ENCODE measurements at regions not wholly inside any gene's neighbourhood (a gene's known extent, or its start where the extent isn't known, plus 50 kb on each side); places are given as distances from the start of the nearest gene placed in this dataset.

DNA sequence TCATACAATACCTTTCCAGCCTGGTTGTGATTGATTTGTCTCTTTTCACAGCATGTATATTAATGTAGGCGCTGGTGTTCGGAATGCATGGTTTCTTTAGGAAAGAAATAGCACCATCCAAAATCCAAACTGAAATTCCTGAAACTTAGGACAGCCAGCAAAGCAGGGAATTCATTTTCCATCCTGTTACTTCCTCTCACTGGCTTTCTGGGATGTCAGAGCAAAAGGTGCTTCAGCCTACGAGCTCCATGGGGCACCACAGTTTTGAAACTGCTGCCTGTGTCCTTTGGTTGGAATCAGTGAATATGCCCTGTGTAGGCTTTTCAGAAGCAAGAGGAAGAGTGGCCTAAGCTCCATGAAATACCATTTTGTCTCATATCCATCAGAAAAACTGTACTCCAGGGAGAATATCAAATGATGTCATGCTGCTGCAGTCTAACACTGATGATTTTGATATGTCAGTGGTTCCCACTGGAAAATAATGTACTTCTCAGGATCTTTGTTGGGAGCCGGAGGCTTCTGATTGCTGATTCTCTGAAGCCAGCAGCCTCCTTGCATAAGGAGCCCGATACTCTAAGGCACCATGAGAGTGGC is 117.8 kb upstream of the SERP2 start:
- DNase-seq (ENCODE audit: low read depth): no peak

GRCh38 chr13:44257796-44258195 is 115.8 kb upstream of the SERP2 start:
- no peak for DNase-seq (ENCODE audit: low read depth)

DNA sequence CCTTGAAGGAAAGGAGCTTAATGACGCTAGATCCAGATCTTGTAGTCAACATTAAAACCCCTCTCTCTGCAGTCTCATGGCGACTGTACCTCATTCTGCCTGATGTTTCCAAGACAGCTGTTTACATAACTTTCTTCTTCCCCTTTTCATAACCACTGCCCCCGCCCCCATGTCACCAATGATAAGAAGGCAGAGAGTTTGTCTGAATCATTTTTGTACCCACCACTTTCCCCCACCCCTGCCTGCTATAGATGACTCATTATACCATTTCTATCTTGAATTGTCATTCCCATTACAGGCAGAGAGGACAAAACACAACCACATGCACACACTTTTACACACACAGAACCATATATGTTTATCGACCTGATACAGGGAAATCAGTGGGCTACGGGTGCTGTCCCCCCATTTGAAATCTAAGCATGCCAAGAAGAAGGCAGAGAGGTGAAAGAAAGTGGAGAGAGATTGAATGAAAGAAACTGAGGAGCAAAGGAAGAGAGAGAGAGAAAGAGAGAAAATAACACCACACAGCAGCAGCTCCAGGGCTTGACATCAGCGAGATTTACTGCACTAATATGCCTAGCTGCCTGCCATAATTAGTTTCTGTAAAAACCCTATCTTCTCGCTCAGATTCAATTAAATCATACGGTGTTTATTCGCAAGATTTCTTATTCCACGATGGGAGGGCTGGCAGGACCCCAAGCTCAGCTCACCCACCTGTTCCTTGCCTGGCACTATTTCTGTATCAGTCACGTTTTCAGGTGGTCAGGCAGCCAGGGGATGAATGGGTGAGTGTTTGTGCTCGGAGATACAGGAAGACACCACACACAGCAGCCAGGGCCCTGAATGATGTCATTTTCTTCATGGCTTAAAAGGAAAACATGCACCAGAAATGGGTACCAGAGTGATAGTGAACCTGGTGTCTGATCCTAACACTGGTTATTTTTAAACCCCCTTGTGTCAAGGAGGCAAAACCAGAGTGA is 114.3 kb upstream of the SERP2 start:
- DNase-seq (ENCODE audit: low read depth): peak; percentile 53

DNA sequence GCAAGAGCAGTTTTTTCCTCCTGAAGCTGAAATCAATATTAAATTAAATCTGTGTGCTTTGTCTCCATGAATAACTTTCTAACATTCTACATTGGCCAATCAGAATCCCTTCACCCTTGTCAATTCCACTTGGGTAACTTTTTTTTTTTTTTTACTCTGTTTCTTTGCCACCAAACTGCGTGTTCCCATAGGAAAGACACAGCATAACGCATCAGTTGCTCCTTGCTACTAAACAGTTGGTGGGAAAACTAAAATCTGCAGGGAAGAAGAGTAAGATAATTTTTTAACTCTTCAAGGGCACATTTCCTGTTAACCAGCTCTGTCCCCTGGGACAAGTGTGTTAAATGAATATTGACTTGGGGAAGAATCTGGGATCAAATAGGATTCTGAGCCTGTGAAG is 113.3 kb upstream of the SERP2 start:
- DNase-seq (ENCODE audit: low read depth): no peak

GRCh38 chr13:44263751-44264620 is 109.6 kb upstream of the SERP2 start:
- no peak for DNase-seq (ENCODE audit: low read depth)

- DNase-seq (ENCODE audit: low read depth): no peak
Measured at GRCh38 chr13:44266305-44266704, 107.3 kb upstream of the SERP2 start.

- DNase-seq (ENCODE audit: low read depth): no peak
Measured at GRCh38 chr13:44266772-44267171, 106.9 kb upstream of the SERP2 start.

- no peak for DNase-seq (ENCODE audit: low read depth)
Measured at GRCh38 chr13:44267203-44267602, 106.4 kb upstream of the SERP2 start.

- DNase-seq (ENCODE audit: low read depth): peak; percentile 68
Measured at GRCh38 chr13:44267980-44268379, 105.6 kb upstream of the SERP2 start.

GRCh38 chr13:44268980-44269379 is 104.6 kb upstream of the SERP2 start:
- DNase-seq (ENCODE audit: low read depth): no peak

DNA sequence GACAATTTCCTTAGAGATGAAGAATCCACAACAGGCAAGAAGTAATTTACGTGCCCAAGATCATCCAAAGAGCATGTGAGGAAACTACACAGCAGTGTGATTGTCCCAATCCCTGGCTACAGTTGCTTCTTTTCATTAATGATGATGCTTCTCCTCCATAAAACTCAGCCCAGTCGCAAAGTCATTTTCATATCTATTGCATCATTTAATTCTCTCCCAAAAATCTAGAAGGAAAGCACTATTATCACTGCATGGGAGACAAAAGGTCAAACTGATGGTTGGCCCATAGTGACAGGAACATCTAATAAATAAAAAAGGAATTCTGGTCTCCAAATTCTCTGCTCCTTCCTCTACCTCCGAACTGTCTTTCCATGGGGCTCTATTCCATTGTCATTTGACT is 103.5 kb upstream of the SERP2 start:
- no peak for DNase-seq (ENCODE audit: low read depth)

DNA sequence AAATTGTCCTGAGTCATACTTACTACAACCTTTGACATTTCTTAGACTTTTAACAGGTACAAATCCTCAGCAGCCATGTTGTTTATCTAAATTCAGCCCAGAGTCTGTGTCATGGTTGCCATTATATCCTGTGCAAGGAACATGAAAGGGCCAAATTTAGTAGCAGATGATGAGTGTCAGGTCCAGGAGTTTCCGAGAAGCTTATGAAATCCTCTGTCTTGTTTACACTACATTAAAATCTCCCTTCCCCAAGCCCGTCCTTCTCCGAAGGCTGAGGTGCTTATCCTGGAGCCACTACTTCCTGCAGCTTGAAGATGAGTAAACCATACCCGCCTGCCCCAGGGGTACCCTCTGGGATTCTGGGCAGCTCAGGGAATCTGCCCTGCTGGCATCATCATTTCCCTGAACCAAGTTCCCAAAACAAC is 102.6 kb upstream of the SERP2 start:
- peak; percentile 69 for DNase-seq (ENCODE audit: low read depth)

DNA sequence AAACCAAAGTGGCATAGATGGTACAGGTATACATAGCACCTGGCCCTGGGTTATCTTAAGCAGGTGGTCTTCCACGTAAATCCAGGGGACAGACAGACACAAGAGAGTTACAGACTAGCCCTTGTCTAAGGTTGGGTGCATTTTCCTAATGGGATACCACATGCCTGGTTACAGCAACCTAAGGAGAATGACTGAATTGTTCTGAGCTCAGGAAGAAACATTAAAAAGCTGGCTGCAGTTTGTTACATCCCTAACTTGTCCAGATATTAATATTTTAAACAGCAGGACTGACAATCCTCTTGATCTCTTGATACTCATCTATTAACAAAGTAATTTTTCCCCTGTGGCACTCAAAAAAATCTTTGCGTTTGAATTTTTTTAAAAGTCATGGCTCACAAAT is 102.2 kb upstream of the SERP2 start:
- no peak for DNase-seq (ENCODE audit: low read depth)

- DNase-seq (ENCODE audit: low read depth): peak; percentile 17
Measured at GRCh38 chr13:44271915-44272341, 101.7 kb upstream of the SERP2 start.

DNA sequence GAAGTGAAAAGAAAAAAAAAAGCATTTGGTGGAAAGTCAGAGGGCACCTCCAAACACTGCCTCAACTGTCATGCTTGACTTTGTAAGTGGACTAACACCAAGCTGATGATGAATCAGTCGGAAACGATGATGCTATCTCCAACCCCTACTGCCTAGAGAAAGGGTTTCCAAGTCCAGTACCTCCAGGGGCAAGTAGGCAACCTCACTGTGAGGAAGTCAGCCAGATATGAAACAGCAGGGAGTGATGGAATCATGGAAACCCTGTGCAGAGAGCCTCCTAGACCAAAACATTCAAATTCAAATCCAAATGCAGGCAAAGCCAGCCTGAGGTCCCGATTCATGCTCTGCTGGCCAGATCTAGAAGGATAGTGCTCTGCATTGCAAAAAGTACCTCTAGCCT is 100.9 kb upstream of the SERP2 start:
- peak; percentile 78 for DNase-seq (ENCODE audit: low read depth)

GRCh38 chr13:44273216-44273615 is 100.4 kb upstream of the SERP2 start:
- DNase-seq (ENCODE audit: low read depth): no peak

DNA sequence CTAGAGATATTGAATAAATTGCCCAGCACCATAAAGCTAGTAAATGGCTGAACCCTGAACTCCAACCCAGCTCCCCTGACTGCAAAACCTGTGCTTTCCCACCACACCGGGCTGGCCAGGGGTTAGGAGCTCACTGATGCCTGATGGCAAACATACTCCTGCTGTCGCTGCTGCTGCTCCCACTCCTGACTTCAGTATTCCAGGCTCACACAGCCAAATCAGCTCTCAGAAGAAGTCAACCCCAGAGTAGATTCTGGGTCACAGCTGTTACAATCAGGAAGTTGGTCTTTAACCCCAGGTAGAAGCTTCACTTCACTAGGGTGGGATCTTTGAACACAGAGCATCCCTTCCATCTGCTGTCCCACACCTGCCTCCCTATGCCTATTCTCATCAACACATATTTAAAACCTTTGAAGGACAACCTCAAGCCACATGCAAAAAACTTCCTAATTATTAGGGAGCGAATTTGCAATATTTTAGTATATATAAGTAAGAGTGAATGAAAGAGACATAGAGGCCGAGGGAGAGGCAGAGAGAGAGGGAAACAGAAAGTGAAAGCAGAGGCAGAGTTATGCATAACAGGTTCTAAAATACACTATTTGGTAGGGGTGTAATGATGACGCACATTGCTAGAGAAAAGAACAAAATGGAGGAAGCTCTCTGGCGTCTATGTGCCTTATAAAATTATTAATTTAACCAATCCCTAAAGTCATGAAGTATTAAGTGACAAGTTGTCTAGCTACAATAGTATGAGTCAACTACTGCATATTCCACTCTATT is 99.4 kb upstream of the SERP2 start:
- peak; percentile 65 for DNase-seq (ENCODE audit: low read depth)

GRCh38 chr13:44274771-44275205 is 98.8 kb upstream of the SERP2 start:
- DNase-seq (ENCODE audit: low read depth): no peak

GRCh38 chr13:44275381-44275780 is 98.2 kb upstream of the SERP2 start:
- DNase-seq (ENCODE audit: low read depth): no peak

DNA sequence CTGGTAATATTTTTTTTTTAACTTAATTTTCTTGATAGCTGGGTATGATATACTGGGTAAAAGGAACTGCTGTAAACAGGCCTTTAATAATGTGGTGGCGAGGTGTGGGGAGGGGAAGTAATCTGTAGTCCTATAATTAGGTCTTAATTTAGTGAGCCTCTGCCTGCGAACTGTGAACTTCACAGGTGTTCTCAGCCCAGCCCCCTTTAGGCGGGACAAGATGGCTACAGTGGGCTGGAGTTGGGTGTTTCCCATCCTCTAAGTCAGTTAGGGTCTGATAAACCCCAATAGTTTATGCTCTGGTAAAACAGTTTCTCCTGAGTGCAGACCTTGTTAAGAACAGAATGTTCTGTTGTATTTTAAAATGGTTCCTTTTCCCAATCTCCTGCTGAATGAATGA is 97.6 kb upstream of the SERP2 start:
- no peak for DNase-seq (ENCODE audit: low read depth)

- no peak for DNase-seq (ENCODE audit: low read depth)
Measured at GRCh38 chr13:44277459-44277858, 96.2 kb upstream of the SERP2 start.

GRCh38 chr13:44278166-44278565 is 95.5 kb upstream of the SERP2 start:
- no peak for DNase-seq (ENCODE audit: low read depth)
